Cardiac muscle cell (in vitro differentiated cells and primary cell): ENCODE measurements at regions not wholly inside any gene's neighbourhood (a gene's known extent, or its start where the extent isn't known, plus 50 kb on each side); places are given as distances from the start of the nearest gene placed in this dataset.

Experiments used
- DNase-seq, 2 donors: peaks; one replicate each; pipeline versions ENCODE4 v3.0.0 to v3.0.0-alpha.2; 2010 to 2017; ENCODE audit warnings: low read depth in 1 of 2, low spot score in 1 of 2
- H3K27ac ChIP-seq: fragments of 200-600 bp; sonication (generic); 2 replicates; pipeline ENCODE4 v1.5.1; 2016
- H3K27me3 ChIP-seq: fragments of 200-600 bp; sonication (generic); 2 replicates; pipeline ENCODE4 v1.6.0; 2016; ENCODE audit warnings: control low read depth
- H3K36me3 ChIP-seq: fragments of 200-600 bp; sonication (generic); 2 replicates; pipeline ENCODE4 v1.5.1; 2016; ENCODE audit warnings: control low read depth
- H3K4me1 ChIP-seq: fragments of 200-600 bp; sonication (generic); 2 replicates; pipeline ENCODE4 v1.8.1; 2017; ENCODE audit warnings: low read depth, mild to moderate bottlenecking, mixed run types
- H3K4me3 ChIP-seq: fragments of 200-600 bp; sonication (generic); 2 replicates; pipeline ENCODE4 v1.5.1; 2016; ENCODE audit warnings: mild to moderate bottlenecking
- H3K9me3 ChIP-seq: fragments of 200-600 bp; sonication (generic); 2 replicates; pipeline ENCODE4 v1.5.1; 2017; ENCODE audit warnings: low read depth, mild to moderate bottlenecking, control low read depth
- CTCF ChIP-seq: IDR thresholded peaks from 2 replicates; pipeline ENCODE4 v1.5.1; 2012; ENCODE audit warnings: low read depth, mild to moderate bottlenecking, low read length

- Histone ChIP-seq H3K36me3 (no peaks in the 10 kb centered on the region), H3K4me1 (no peaks in the 10 kb centered on the region), H3K9me3 (no peaks in the 10 kb centered on the region), H3K27me3 (no peaks in the 10 kb centered on the region), H3K27ac (no peak overlapping the region), H3K4me3 (no peak overlapping the region)
- no peak for TF ChIP-seq CTCF
- DNase-seq = no peak
These were observed 470.4 kb downstream of the CDH26 start for GRCh38 chr20:60428651-60429050.

- H3K36me3 ChIP-seq = no peaks in the 10 kb centered on the region
- H3K4me1 ChIP-seq = no peaks in the 10 kb centered on the region
- no peak for DNase-seq
- no peaks in the 10 kb centered on the region for H3K27me3 ChIP-seq
- H3K9me3 ChIP-seq = no peaks in the 10 kb centered on the region
- H3K4me3 ChIP-seq = no peak overlapping the region
- TF ChIP-seq CTCF = no peak
- no peak overlapping the region for H3K27ac ChIP-seq
These were observed 472.3 kb downstream of the CDH26 start for GRCh38 chr20:60430516-60431001.

GRCh38 chr20:60431349-60431748 is 473.1 kb downstream of the CDH26 start:
- Histone ChIP-seq H3K27me3 (no peaks in the 10 kb centered on the region), H3K27ac (no peak overlapping the region), H3K36me3 (no peaks in the 10 kb centered on the region), H3K9me3 (no peaks in the 10 kb centered on the region), H3K4me1 (no peaks in the 10 kb centered on the region), H3K4me3 (no peak overlapping the region)
- no peak for DNase-seq
- no peak for TF ChIP-seq CTCF

GRCh38 chr20:60437418-60437817 is 479.2 kb downstream of the CDH26 start:
- Histone ChIP-seq H3K9me3 (no peaks in the 10 kb centered on the region), H3K27me3 (no peaks in the 10 kb centered on the region), H3K4me3 (no peak overlapping the region), H3K4me1 (no peaks in the 10 kb centered on the region), H3K36me3 (no peaks in the 10 kb centered on the region), H3K27ac (no peak overlapping the region)
- TF ChIP-seq CTCF = no peak
- DNase-seq = no peak

- Histone ChIP-seq H3K4me1 (no peaks in the 10 kb centered on the region), H3K9me3 (no peaks in the 10 kb centered on the region), H3K4me3 (no peak overlapping the region), H3K36me3 (no peaks in the 10 kb centered on the region), H3K27me3 (no peaks in the 10 kb centered on the region), H3K27ac (no peak overlapping the region)
- no peak for TF ChIP-seq CTCF
- no peak for DNase-seq
These were observed 488.3 kb downstream of the CDH26 start for GRCh38 chr20:60446267-60447111.
